Adrenal gland (tissue), 9 donors: ENCODE measurements at regions not wholly inside any gene's neighbourhood (a gene's known extent, or its start where the extent isn't known, plus 50 kb on each side); places are given as distances from the start of the nearest gene placed in this dataset.

Source experiments
- DNase-seq, 7 donors: peaks; one replicate each; pipeline ENCODE4 v3.0.0-alpha.2; 2019 to 2020
- H3K27ac ChIP-seq, 5 donors: fragments of 200-600 bp; sonication (generic) in 4 of 5; 1 replicate in 3 of 5; 2 replicates in 2 of 5; pipeline versions ENCODE4 v1.5.1 to v1.8.0; 2016 to 2020; ENCODE audit warnings: mild to moderate bottlenecking in 1 of 5
- H3K27me3 ChIP-seq: fragments of 200-600 bp; 2 replicates; pipeline ENCODE4 v1.8.0; 2021
- H3K36me3 ChIP-seq, 2 donors: fragments of 200-600 bp; replicated peaks in 1 of 2; 1 replicate in 1 of 2; 2 replicates in 1 of 2; pipeline versions ENCODE4 v1.5.1 to v1.8.0; 2018 to 2022
- H3K4me1 ChIP-seq, 2 donors: fragments of 200-600 bp; replicated peaks in 1 of 2; 1 replicate in 1 of 2; 2 replicates in 1 of 2; pipeline versions ENCODE4 v1.5.1 to v1.8.0; 2018 to 2021
- H3K4me3 ChIP-seq, 4 donors: fragments of 200-600 bp; sonication (generic) in 3 of 4; one replicate each; pipeline ENCODE4 v1.5.1; 2016 to 2018
- H3K9me3 ChIP-seq, 3 donors: fragments of 200-600 bp; sonication (generic) in 1 of 3; replicated peaks in 1 of 3; 1 replicate in 2 of 3; 2 replicates in 1 of 3; pipeline versions ENCODE4 v1.5.1 to v1.8.0; 2016 to 2021
- POLR2A ChIP-seq, 2 donors: fragments of 450-650 bp; IDR thresholded peaks; one replicate each; pipeline ENCODE4 v1.6.1; 2017; ENCODE audit warnings: antibody characterized with exemption in 2 of 2, mild to moderate bottlenecking in 2 of 2, moderate library complexity in 1 of 2
- WGBS, 4 donors: extraction: QIAGEN DNeasy Blood & Tissue Kit in 2 of 4; methylation state at CpG; one replicate each; pipeline versions ENCODE4 v1.1.5 to v1.1.7; 2013 to 2017; 5-methylcytosine and 5-hydroxymethylcytosine counted together
- intact Hi-C, 2 donors: fragments of 100-400 bp; cut with DNase I; formaldehyde crosslinking; loops; one replicate each; pipeline versions ENCODE4 v1.14.1 to v1.15.0; 2022 to 2023
- TF ChIP-seq, protein P1 (sequence below), 6 experiments: fragments of 450-650 bp in 4 of 6; fragments of 200-600 bp in 2 of 6; sonication (generic) in 1 of 6; IDR thresholded peaks; 1 replicate in 5 of 6; 2 replicates in 1 of 6; pipeline versions ENCODE4 v1.5.1 to v1.8.0; 2016 to 2021; ENCODE audit warnings: antibody characterized with exemption in 6 of 6, mild to moderate bottlenecking in 2 of 6, moderate library complexity in 1 of 6
- donor health status: healthy with polysubstance abuse.
- donor health status: Bipolar disorder and iron deficiency.
- donor health status: DM: yes; HTN: yes; CAD: no.
- donor health status: DM: no; HTN: no; CAD: no.
- donor health status: DM: no; HTN: no; CAD: no.

DNA sequence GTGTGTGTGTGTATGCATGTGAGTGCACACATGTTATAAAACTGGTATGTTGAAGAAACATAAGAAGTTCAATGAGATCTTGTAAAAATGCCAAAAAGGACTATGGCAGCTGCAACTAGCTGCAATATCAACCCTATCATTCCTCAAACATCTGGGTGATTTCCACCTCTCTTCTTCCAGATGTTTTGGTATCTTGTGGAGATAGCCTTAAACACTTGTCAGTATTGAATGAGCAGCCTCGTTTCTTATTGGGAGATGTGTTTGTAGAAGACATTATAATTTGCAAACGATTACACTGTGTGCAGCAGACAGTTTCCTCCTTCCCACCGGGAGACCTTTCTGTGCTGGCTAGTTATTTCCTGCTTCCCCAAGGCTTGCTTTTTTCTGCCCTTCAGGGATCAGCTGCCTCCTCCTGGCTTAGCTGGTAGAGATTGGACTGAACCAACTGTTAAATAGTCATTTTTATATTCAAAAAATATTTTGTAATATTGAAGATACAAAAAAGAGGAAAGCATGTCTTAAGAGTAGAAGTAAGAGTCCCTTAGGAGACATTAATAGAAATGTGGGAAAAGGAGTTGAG is 168.4 kb upstream of the MPDZ start:
- no peaks in the 10 kb centered on the region for H3K36me3 ChIP-seq
- no peaks in the 10 kb centered on the region for H3K9me3 ChIP-seq
- intact Hi-C loops = no loop called here
- WGBS, 4 donors = 0 to 22% (median 17%) methylated on average over 3 of the region's 3 CpGs
- no peak overlapping the region for H3K4me3 ChIP-seq
- TF ChIP-seq POLR2A (IDR thresholded peaks at IDR 0.05) = no peak
- TF ChIP-seq, protein P1, sequence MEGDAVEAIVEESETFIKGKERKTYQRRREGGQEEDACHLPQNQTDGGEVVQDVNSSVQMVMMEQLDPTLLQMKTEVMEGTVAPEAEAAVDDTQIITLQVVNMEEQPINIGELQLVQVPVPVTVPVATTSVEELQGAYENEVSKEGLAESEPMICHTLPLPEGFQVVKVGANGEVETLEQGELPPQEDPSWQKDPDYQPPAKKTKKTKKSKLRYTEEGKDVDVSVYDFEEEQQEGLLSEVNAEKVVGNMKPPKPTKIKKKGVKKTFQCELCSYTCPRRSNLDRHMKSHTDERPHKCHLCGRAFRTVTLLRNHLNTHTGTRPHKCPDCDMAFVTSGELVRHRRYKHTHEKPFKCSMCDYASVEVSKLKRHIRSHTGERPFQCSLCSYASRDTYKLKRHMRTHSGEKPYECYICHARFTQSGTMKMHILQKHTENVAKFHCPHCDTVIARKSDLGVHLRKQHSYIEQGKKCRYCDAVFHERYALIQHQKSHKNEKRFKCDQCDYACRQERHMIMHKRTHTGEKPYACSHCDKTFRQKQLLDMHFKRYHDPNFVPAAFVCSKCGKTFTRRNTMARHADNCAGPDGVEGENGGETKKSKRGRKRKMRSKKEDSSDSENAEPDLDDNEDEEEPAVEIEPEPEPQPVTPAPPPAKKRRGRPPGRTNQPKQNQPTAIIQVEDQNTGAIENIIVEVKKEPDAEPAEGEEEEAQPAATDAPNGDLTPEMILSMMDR (IDR thresholded peaks at IDR 0.05) = no peak
- H3K4me1 ChIP-seq = no peaks in the 10 kb centered on the region
- no peak overlapping the region for H3K27ac ChIP-seq
- DNase-seq = no peak
- H3K27me3 ChIP-seq = no peaks in the 10 kb centered on the region

DNA sequence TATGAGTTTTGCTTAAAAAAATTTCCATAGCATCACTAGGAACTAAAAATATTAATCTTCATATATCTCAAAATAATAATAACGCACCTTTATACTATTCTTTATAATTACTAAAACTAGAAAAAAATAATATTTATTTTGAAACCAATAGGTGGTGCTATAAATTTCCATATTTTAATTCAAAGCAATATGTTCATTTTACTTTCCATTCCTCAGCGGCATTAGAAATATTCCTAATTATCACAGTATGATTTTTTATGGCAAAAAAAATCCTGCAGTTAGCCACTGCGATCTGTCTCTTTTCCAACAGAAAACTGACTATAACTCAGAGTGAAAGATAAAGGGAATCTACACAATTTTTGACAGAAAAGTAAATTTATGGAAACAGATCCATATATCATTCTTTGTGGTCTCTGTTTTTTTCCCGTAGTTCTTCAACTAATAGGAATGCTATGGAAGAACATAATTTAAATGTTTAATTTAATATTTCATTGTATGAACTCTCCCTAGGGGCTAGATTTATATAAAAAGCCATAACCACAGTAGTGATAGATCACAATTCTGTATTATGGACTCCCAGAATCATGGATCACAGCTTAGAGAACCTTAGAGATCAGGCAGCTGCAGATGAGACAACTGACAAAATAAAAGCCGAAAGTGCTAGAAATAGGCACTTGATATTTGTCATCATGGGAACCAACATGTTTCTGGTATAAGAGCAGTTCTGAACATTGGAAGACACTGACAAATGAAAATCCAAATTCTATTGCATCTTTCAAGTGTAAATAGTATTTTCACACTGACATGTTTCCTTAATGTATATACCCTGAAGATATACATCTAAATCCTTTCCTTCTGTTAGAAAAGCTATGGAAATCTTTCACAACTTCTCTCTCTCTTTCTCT is 167.7 kb upstream of the MPDZ start:
- no peaks in the 10 kb centered on the region for H3K27me3 ChIP-seq
- no peaks in the 10 kb centered on the region for H3K4me1 ChIP-seq
- TF ChIP-seq, protein P1 (IDR thresholded peaks at IDR 0.05) = peak in 3 of 6 experiments; percentile 34 to 44 (median 41)
- TF ChIP-seq POLR2A (IDR thresholded peaks at IDR 0.05) = no peak
- no peak overlapping the region for H3K4me3 ChIP-seq
- WGBS, 4 donors = 17 to 32% (median 31%) methylated on average over 5 of the region's 5 CpGs
- H3K9me3 ChIP-seq = no peaks in the 10 kb centered on the region
- intact Hi-C loops = no loop called here
- H3K27ac ChIP-seq = no peak overlapping the region
- DNase-seq = no peak
- H3K36me3 ChIP-seq = no peaks in the 10 kb centered on the region

DNA sequence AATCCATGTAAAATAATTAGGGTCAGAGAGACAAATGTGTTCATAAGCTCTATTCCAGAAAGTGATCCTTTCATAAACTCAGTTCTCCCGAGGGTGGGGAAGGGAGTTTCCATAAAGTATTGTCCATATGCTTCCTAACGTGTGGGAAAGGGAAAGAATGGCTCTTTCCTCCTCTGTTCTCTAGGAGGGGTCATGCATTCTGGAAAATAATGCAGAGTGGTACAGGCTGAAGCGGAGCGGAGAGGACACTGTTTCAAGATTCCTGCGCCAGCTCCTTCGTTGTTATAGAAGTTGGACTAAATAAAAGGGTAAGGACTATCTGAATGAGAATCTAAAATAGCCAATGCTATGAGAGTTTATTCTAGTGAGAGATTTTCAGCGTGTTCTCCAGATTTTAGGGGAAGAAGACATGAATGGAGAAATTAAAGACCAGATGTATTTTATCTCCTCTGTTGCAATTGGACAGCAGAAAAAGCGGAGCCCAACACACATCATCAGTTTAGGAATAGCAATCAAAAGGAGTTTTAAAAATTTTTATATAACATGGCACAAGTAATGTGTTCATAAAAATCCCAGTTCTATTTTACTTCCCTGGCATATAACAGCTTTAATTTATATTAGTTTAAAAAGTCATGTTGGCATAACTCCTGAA is 166.9 kb upstream of the MPDZ start:
- no peak for TF ChIP-seq POLR2A (IDR thresholded peaks at IDR 0.05)
- H3K4me1 ChIP-seq = no peaks in the 10 kb centered on the region
- no peak overlapping the region for H3K27ac ChIP-seq
- H3K36me3 ChIP-seq = no peaks in the 10 kb centered on the region
- intact Hi-C loops = no loop called here
- 79 to 86% (median 81%) methylated on average over 8 of the region's 8 CpGs for WGBS, 4 donors
- H3K9me3 ChIP-seq = no peaks in the 10 kb centered on the region
- no peaks in the 10 kb centered on the region for H3K27me3 ChIP-seq
- DNase-seq = no peak
- H3K4me3 ChIP-seq = no peak overlapping the region

DNA sequence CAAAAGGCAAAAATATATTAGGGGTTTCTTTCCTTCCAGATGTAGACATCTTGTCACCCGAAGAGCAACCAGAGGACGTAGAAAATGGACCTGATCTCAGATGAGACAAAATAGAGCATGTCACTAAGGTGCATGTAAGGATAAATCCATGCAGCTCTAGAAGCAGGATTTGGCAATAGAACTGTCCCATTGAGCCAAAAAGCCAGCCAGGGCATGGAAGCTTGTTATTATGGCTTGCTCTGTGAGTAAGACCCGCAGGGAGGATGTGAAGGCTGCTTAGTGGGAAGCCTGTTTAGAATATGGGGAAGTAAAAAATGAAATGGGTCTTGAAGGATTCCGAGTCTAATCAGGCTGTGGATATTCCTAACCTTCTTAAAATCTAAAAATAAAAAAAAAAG is 165.6 kb upstream of the MPDZ start:
- Histone ChIP-seq H3K4me1 (no peaks in the 10 kb centered on the region), H3K4me3 (no peak overlapping the region), H3K27ac (no peak overlapping the region), H3K27me3 (no peaks in the 10 kb centered on the region), H3K9me3 (no peaks in the 10 kb centered on the region), H3K36me3 (no peaks in the 10 kb centered on the region)
- 66 to 83% (median 75%) methylated on average over 4 of the region's 4 CpGs for WGBS, 4 donors
- DNase-seq = no peak
- intact Hi-C loops = no loop called here
- TF ChIP-seq, protein P1 (IDR thresholded peaks at IDR 0.05) = no peak
- no peak for TF ChIP-seq POLR2A (IDR thresholded peaks at IDR 0.05)
